Adrenal gland (tissue), 5 donors: ENCODE measurements at regions not wholly inside any gene's neighbourhood (a gene's known extent, or its start where the extent isn't known, plus 50 kb on each side); places are given as distances from the start of the nearest gene placed in this dataset.

ENCODE experiments used
- POLR2A ChIP-seq, 2 donors: fragments of 450-650 bp; IDR thresholded peaks; one replicate each; pipeline ENCODE4 v1.6.1; 2017; ENCODE audit warnings: antibody characterized with exemption in 2 of 2, mild to moderate bottlenecking in 2 of 2, moderate library complexity in 1 of 2
- TF ChIP-seq, protein P1 (sequence below), 6 experiments: fragments of 450-650 bp in 4 of 6; fragments of 200-600 bp in 2 of 6; sonication (generic) in 1 of 6; IDR thresholded peaks; 1 replicate in 5 of 6; 2 replicates in 1 of 6; pipeline versions ENCODE4 v1.5.1 to v1.8.0; 2016 to 2021; ENCODE audit warnings: antibody characterized with exemption in 6 of 6, mild to moderate bottlenecking in 2 of 6, moderate library complexity in 1 of 6
- donor health status: DM: no; HTN: no; CAD: no.

DNA sequence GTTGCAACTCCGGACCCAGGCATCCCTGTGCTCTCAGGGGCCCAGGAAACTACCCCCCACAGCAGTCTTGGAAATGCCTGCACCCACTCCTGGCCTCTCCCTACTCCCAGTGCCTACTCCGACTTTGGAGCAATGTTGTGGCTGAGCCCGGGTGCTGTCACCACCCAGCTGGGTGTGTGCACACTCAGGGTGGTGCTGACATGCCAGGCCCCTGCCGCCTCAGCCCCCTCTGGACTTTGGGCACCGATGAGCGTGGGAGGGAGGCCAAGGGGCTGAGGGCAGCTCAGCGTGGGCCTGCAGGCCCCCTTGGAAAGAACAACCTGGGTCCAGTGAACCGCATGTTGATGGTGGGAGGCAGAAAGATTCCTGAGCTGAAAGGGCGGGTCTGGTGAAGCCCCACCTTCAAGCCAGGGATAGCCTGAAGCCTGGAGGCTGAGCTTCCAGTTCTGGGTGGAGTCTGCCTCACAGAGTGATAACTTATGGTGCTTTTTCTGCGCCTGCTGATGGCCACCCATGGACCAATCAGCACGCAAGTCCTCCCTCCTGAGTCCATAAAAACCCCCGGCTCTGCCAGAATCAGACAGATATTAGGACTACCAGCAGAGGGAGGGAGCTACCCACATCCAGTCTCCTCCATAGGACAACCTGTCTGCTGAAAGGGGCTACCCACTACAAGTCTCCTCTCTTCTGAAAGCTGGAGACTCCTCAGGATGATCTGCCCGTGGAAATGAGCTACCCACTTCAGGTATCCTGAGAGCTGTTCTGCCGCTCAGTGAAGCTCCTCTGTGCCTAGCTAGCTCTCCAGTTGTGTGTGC is 380.4 kb upstream of the SORCS1 start:
- TF ChIP-seq POLR2A (IDR thresholded peaks at IDR 0.05), result no peak
- TF ChIP-seq, protein P1, sequence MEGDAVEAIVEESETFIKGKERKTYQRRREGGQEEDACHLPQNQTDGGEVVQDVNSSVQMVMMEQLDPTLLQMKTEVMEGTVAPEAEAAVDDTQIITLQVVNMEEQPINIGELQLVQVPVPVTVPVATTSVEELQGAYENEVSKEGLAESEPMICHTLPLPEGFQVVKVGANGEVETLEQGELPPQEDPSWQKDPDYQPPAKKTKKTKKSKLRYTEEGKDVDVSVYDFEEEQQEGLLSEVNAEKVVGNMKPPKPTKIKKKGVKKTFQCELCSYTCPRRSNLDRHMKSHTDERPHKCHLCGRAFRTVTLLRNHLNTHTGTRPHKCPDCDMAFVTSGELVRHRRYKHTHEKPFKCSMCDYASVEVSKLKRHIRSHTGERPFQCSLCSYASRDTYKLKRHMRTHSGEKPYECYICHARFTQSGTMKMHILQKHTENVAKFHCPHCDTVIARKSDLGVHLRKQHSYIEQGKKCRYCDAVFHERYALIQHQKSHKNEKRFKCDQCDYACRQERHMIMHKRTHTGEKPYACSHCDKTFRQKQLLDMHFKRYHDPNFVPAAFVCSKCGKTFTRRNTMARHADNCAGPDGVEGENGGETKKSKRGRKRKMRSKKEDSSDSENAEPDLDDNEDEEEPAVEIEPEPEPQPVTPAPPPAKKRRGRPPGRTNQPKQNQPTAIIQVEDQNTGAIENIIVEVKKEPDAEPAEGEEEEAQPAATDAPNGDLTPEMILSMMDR (IDR thresholded peaks at IDR 0.05), result no peak
